Small intestine (tissue), 7 donors: ENCODE measurements at regions not wholly inside any gene's neighbourhood (a gene's known extent, or its start where the extent isn't known, plus 50 kb on each side); places are given as distances from the start of the nearest gene placed in this dataset.
A peak's percentile ranks its signal among the peaks of the same experiment; 100 is the strongest.

Experiments used
- DNase-seq, 2 donors: peaks; one replicate each; pipeline versions ENCODE4 v3.0.0 to v3.0.0-alpha.2; 2013
- FAIRE-seq: peaks from 2 replicates; lab custom pipeline; 2012; peaks lifted over from hg19 to GRCh38; lab: Jason Lieb, UNC
- H3K27ac ChIP-seq, 3 donors: one replicate each; pipeline ENCODE4 v1.5.1; 2013; ENCODE audit warnings: low read length in 2 of 3, mild to moderate bottlenecking in 2 of 3, control low read depth in 1 of 3, inconsistent platforms in 1 of 3, low read depth in 1 of 3, moderate library complexity in 1 of 3
- H3K27me3 ChIP-seq, 3 donors: one replicate each; pipeline ENCODE4 v1.6.1; 2013; ENCODE audit warnings: low read length in 3 of 3, inconsistent platforms in 1 of 3; ENCODE audit not compliant: control insufficient read depth in 3 of 3, insufficient read depth in 3 of 3
- H3K36me3 ChIP-seq, 3 donors: one replicate each; pipeline ENCODE4 v1.6.1; 2013; ENCODE audit warnings: low read length in 3 of 3, inconsistent platforms in 1 of 3, low read depth in 1 of 3, mild to moderate bottlenecking in 1 of 3, moderate library complexity in 1 of 3; ENCODE audit not compliant: control insufficient read depth in 3 of 3, insufficient read depth in 2 of 3
- H3K4me1 ChIP-seq, 3 donors: one replicate each; pipeline ENCODE4 v1.6.1; 2013; ENCODE audit warnings: low read length in 2 of 3, inconsistent platforms in 1 of 3, low read depth in 1 of 3, mild to moderate bottlenecking in 1 of 3, moderate library complexity in 1 of 3; ENCODE audit not compliant: control insufficient read depth in 3 of 3, insufficient read depth in 2 of 3
- H3K4me3 ChIP-seq, 3 donors: one replicate each; pipeline ENCODE4 v1.5.1; 2013; ENCODE audit warnings: low read length in 3 of 3, control low read depth in 1 of 3, inconsistent platforms in 1 of 3, low read depth in 1 of 3, mild to moderate bottlenecking in 1 of 3, moderate library complexity in 1 of 3
- H3K9me3 ChIP-seq, 2 donors: one replicate each; pipeline ENCODE4 v1.6.1; 2013; ENCODE audit warnings: low read depth in 1 of 2, low read length in 1 of 2; ENCODE audit not compliant: control insufficient read depth in 2 of 2, insufficient read depth in 1 of 2
- WGBS, 3 donors: extraction: QIAGEN DNeasy Blood & Tissue Kit; methylation state at CpG; one replicate each; pipeline ENCODE4 v1.1.7; 2013; 5-methylcytosine and 5-hydroxymethylcytosine counted together
- donor health status: healthy with polysubstance abuse.
- donor health status: control.
- donor health status: control.
- donor health status: Bipolar disorder and iron deficiency.
- donor health status: healthy.

- H3K36me3 ChIP-seq: no peaks in the 10 kb centered on the region
- FAIRE-seq: no peak
- no peaks in the 10 kb centered on the region for H3K27me3 ChIP-seq
- 66 to 75% (median 74%) methylated on average over 7 of the region's 7 CpGs for WGBS, 3 donors
- H3K27ac ChIP-seq: no peak overlapping the region
- DNase-seq: no peak
- H3K9me3 ChIP-seq: no peaks in the 10 kb centered on the region
- H3K4me3 ChIP-seq: no peak overlapping the region
- H3K4me1 ChIP-seq: peaks cover 0 to 22% (median 0%) of the 10 kb centered on the region in 3 donors
Measured at GRCh38 chr14:101233808-101234207, 327.5 kb upstream of the DIO3 start.

GRCh38 chr14:101234244-101234937, 326.9 kb upstream of the DIO3 start:
- Histone ChIP-seq H3K27me3 (no peaks in the 10 kb centered on the region), H3K4me3 (no peak overlapping the region), H3K4me1 (peaks cover 0 to 22% (median 0%) of the 10 kb centered on the region in 3 donors), H3K36me3 (no peaks in the 10 kb centered on the region), H3K9me3 (no peaks in the 10 kb centered on the region), H3K27ac (no peak overlapping the region)
- DNase-seq (peak in 1 of 2 donors; percentile 67), FAIRE-seq (no peak)
- WGBS, 3 donors: 63 to 74% (median 66%) methylated on average over 23 of the region's 23 CpGs

DNA sequence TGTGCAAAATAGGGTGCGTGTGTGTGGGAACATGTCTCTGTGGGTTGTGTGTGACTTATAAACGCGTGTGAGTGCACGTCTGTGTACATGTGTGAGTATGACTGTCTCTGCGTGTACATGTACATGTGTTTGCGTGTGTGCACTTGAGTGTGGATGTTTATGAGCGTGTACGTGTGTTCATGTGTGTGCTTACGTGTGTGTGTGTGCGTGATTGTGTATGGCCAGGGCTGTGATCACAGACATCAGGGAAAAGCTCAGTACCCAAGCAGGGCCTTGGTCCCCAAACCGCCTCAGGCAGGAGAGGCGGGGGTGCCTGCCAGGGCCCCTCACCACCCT, 326.3 kb upstream of the DIO3 start:
- H3K4me1 ChIP-seq: peaks cover 0 to 22% (median 0%) of the 10 kb centered on the region in 3 donors
- WGBS, 3 donors: 72 to 80% (median 76%) methylated on average over 12 of the region's 12 CpGs
- H3K4me3 ChIP-seq: no peak overlapping the region
- H3K27ac ChIP-seq: no peak overlapping the region
- DNase-seq: no peak
- no peaks in the 10 kb centered on the region for H3K27me3 ChIP-seq
- H3K36me3 ChIP-seq: no peaks in the 10 kb centered on the region
- FAIRE-seq: no peak
- no peaks in the 10 kb centered on the region for H3K9me3 ChIP-seq

DNA sequence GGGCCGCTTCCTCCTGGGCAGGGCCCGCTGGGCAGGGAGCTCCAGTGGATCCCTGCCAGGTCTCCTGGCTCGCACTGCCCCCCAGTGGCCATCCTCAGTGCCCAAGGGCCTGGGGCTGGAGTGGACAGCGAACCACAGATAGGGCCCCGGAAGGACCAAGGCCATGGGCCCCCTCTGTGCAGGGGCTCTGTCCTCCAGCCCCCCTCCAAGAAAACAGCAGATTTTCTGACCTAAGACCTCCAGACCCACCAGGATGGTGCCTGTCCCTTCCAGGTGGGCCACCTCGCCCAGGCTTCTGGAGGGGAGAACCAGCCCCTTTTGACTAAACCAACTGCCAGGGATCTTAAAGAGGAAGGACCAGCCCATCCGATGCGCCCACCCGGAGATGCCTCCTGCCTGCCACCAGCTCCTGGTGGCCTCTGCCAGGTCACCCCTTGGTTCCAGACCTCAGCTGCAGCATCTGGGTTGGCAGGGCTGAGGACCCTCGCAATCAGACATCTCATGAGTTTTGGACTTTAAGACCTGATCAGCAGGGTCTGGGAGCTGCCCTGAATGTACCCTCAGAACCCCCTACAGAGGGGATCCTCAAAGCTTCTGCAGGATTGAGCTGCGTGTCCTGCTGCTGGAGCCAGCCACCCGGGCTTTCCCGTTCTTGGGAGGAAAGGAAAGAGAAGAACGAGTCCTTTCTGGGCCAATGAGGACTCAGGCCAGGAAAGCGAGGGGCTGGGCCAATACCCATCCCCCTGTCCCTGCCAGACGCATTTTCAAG, 325.8 kb upstream of the DIO3 start:
- no peaks in the 10 kb centered on the region for H3K36me3 ChIP-seq
- FAIRE-seq: no peak
- no peaks in the 10 kb centered on the region for H3K27me3 ChIP-seq
- H3K27ac ChIP-seq: no peak overlapping the region
- no peak overlapping the region for H3K4me3 ChIP-seq
- peaks cover 0 to 22% (median 0%) of the 10 kb centered on the region in 3 donors for H3K4me1 ChIP-seq
- WGBS, 3 donors: 53 to 62% (median 59%) methylated on average over 15 to 16 of the region's 16 CpGs
- no peaks in the 10 kb centered on the region for H3K9me3 ChIP-seq
- DNase-seq: peak; percentile 27 to 81

DNA sequence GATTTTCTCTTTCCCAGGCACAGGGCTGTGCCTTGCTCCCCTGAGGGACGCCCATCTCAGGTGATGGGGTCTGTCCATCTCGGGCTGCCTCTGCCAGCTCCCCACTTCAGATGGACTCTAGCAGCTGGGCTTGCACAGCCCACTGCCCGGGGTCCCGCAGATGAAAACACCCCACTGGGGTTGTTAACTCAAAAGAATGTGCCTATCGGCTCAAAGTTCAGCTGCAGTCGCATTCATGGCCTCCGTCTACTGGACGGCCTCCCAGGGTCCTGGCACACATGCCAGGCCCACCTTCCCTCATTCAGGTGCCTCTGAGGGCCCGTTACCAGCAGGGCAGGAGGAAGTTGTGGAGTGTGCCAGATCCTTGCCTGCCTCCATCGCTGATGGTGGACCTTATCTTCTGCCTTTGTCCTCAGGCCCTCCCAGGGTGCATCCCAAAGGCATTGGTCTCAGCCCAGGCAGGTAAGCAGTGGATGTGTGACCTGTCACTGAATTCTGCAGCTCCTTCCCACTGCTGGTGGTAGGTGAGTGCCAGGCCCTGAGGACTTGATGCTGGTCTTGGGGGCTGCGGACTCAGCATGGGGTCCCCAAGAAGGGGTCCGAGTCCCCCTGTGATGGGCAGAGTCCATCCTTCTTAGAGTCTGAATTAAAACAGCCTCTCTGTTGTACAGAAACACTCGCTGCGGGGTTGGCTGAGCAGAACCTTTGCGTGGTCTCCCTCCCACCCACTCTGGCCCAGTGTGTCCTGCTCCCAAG, 324.6 kb upstream of the DIO3 start:
- peaks cover 0 to 22% (median 0%) of the 10 kb centered on the region in 3 donors for H3K4me1 ChIP-seq
- no peaks in the 10 kb centered on the region for H3K27me3 ChIP-seq
- no peak overlapping the region for H3K4me3 ChIP-seq
- H3K27ac ChIP-seq: no peak overlapping the region
- H3K9me3 ChIP-seq: no peaks in the 10 kb centered on the region
- no peak for FAIRE-seq
- no peaks in the 10 kb centered on the region for H3K36me3 ChIP-seq
- 61 to 82% (median 64%) methylated on average over 15 of the region's 15 CpGs for WGBS, 3 donors
- DNase-seq: no peak

- no peak overlapping the region for H3K27ac ChIP-seq
- H3K27me3 ChIP-seq: no peaks in the 10 kb centered on the region
- no peaks in the 10 kb centered on the region for H3K9me3 ChIP-seq
- peaks cover 0 to 22% (median 0%) of the 10 kb centered on the region in 3 donors for H3K4me1 ChIP-seq
- H3K4me3 ChIP-seq: no peak overlapping the region
- WGBS, 3 donors: 56 to 84% (median 71%) methylated on average over 9 of the region's 9 CpGs
- FAIRE-seq (no peak), DNase-seq (no peak)
- no peaks in the 10 kb centered on the region for H3K36me3 ChIP-seq
Measured at GRCh38 chr14:101237252-101237616, 324.1 kb upstream of the DIO3 start.

GRCh38 chr14:101239065-101239464, 322.2 kb upstream of the DIO3 start:
- no peaks in the 10 kb centered on the region for H3K9me3 ChIP-seq
- FAIRE-seq: no peak
- WGBS, 3 donors: 47 to 66% (median 51%) methylated on average over 9 of the region's 9 CpGs

DNA sequence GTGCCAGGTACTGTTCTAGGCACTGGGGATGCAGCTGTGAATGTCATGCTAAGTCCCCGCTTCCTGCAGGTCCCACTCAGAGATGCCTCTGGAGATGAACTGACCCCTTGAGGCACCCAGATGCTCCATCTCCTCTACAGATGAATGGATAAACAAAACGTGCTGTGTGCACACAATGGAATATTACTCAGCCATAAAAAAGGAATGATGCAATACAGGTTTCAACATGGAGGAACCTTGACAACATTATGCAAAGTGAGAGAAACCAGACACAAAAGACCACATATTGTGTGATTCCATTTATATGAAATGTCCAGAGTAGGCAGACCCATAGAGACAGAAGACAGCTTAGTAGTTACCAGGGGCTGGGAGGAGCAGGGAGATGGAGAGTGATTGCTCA, 320.1 kb upstream of the DIO3 start:
- Histone ChIP-seq H3K4me3 (no peak overlapping the region), H3K4me1 (no peaks in the 10 kb centered on the region), H3K36me3 (no peaks in the 10 kb centered on the region), H3K27ac (no peak overlapping the region), H3K9me3 (no peaks in the 10 kb centered on the region), H3K27me3 (peaks cover 0 to 4% (median 0%) of the 10 kb centered on the region in 3 donors)
- WGBS, 3 donors: 78 to 87% (median 80%) methylated on average over 2 of the region's 2 CpGs
- no peak for DNase-seq
- no peak for FAIRE-seq

More at GRCh38 chr14:101239065-101239464, 322.2 kb upstream of the DIO3 start:
- H3K36me3 ChIP-seq: no peaks in the 10 kb centered on the region
- H3K27ac ChIP-seq: no peak overlapping the region
- no peak for DNase-seq
- peaks cover 0 to 4% (median 0%) of the 10 kb centered on the region in 3 donors for H3K27me3 ChIP-seq
- H3K4me3 ChIP-seq: no peak overlapping the region
- peaks cover 0 to 11% (median 0%) of the 10 kb centered on the region in 3 donors for H3K4me1 ChIP-seq
